Keratinocyte (primary cell): ENCODE measurements at regions not wholly inside any gene's neighbourhood (a gene's known extent, or its start where the extent isn't known, plus 50 kb on each side); places are given as distances from the start of the nearest gene placed in this dataset.

Experiments
- DNase-seq: peaks from one replicate; pipeline ENCODE4 v3.0.0-alpha.2; 2011; ENCODE audit warnings: low read depth, missing footprints, low spot score
- FAIRE-seq: peaks from 2 replicates; lab custom pipeline; 2011; peaks lifted over from hg19 to GRCh38; lab: Jason Lieb, UNC
- H2AFZ ChIP-seq: 2 replicates; pipeline ENCODE4 v1.6.0; 2012; ENCODE audit warnings: low read length, control low read depth, inconsistent platforms; ENCODE audit not compliant: control insufficient read depth
- H3K27ac ChIP-seq: 2 replicates; pipeline ENCODE4 v1.5.1; 2011; ENCODE audit warnings: low read length; ENCODE audit not compliant: control insufficient read depth, insufficient read depth
- H3K27me3 ChIP-seq: 3 replicates; pipeline ENCODE4 v1.6.0; 2011; ENCODE audit warnings: low read length; ENCODE audit not compliant: control insufficient read depth, insufficient read depth; ENCODE audit errors: extremely low read depth
- H3K36me3 ChIP-seq, 2 experiments: 2 replicates in 1 of 2; 3 replicates in 1 of 2; pipeline ENCODE4 v1.5.1; 2011; ENCODE audit warnings: low read length in 2 of 2, mild to moderate bottlenecking in 1 of 2; ENCODE audit not compliant: control insufficient read depth in 2 of 2, insufficient read depth in 2 of 2; ENCODE audit errors: extremely low read depth in 1 of 2
- H3K4me1 ChIP-seq: 3 replicates; pipeline ENCODE4 v1.5.1; 2011; ENCODE audit warnings: low read length; ENCODE audit not compliant: control insufficient read depth, insufficient read depth; ENCODE audit errors: extremely low read depth
- H3K4me2 ChIP-seq: 3 replicates; pipeline ENCODE4 v1.6.0; 2011; ENCODE audit warnings: low read depth, low read length; ENCODE audit not compliant: control insufficient read depth, insufficient read depth; ENCODE audit errors: extremely low read depth
- H3K4me3 ChIP-seq, 3 experiments: fragments of 200-600 bp in 1 of 3; sonication (generic) in 1 of 3; 2 replicates in 2 of 3; 3 replicates in 1 of 3; pipeline ENCODE4 v1.5.1; 2011 to 2016; ENCODE audit warnings: low read length in 3 of 3, mild to moderate bottlenecking in 3 of 3, control low read depth in 2 of 3, inconsistent platforms in 1 of 3, low read depth in 1 of 3, mixed read lengths in 1 of 3, mixed run types in 1 of 3, moderate library complexity in 1 of 3; ENCODE audit not compliant: control insufficient read depth in 2 of 3, insufficient read depth in 2 of 3; ENCODE audit errors: extremely low read depth in 1 of 3
- H3K79me2 ChIP-seq: 2 replicates; pipeline ENCODE4 v1.6.0; 2012; ENCODE audit warnings: low read length; ENCODE audit not compliant: control insufficient read depth, insufficient read depth
- H3K9ac ChIP-seq: 3 replicates; pipeline ENCODE4 v1.6.0; 2011; ENCODE audit warnings: low read length; ENCODE audit not compliant: control insufficient read depth, insufficient read depth; ENCODE audit errors: extremely low read depth
- H3K9me1 ChIP-seq: 3 replicates; pipeline ENCODE4 v1.6.0; 2011; ENCODE audit warnings: low read length; ENCODE audit not compliant: control insufficient read depth, insufficient read depth; ENCODE audit errors: extremely low read depth
- H3K9me3 ChIP-seq: 2 replicates; pipeline ENCODE4 v1.5.1; 2012; ENCODE audit warnings: low read depth, low read length; ENCODE audit not compliant: control insufficient read depth
- H4K20me1 ChIP-seq: 3 replicates; pipeline ENCODE4 v1.6.0; 2011; ENCODE audit warnings: low read length; ENCODE audit not compliant: control insufficient read depth, insufficient read depth; ENCODE audit errors: extremely low read depth
- CTCF ChIP-seq, 3 experiments: IDR thresholded peaks in 1 of 3; conservative IDR thresholded peaks in 1 of 3; optimal IDR thresholded peaks in 1 of 3; 2 replicates in 2 of 3; 3 replicates in 1 of 3; pipeline versions ENCODE3 to v1.5.1; 2011; ENCODE audit warnings: low read length in 3 of 3, mild to moderate bottlenecking in 3 of 3, moderate library complexity in 2 of 3, control low read depth in 1 of 3, inconsistent platforms in 1 of 3; ENCODE audit not compliant: insufficient read depth in 2 of 3; ENCODE audit errors: extremely low read depth in 1 of 3
- EZH2 ChIP-seq: IDR thresholded peaks from one replicate; pipeline ENCODE4 v1.6.1; 2012; ENCODE audit warnings: inconsistent platforms, mild to moderate bottlenecking, low read length, moderate library complexity
- dilution Hi-C: fragments of 300-500 bp; cut with MboI; formaldehyde crosslinking; loops from one replicate; pipeline ENCODE4 v1.7.0; 2020; ENCODE audit warnings: low sequenced_read_pairs; ENCODE audit not compliant: extremely low pct_ligation_motif_present

- no peak for TF ChIP-seq EZH2
- TF ChIP-seq CTCF (optimal IDR thresholded peaks at IDR 0.05 in 1 of 3, IDR thresholded peaks at IDR 0.05 in 1 of 3, conservative IDR thresholded peaks at IDR 0.05 in 1 of 3; ENCODE audit: extremely low read depth in 1 of 3, insufficient read depth in 2 of 3, low read length in 3 of 3): no peak
- no peak for FAIRE-seq
- no peak for DNase-seq
- Histone ChIP-seq H3K27me3 (no peaks in the 10 kb centered on the region), H4K20me1 (no peaks in the 10 kb centered on the region), H2AFZ (no peak overlapping the region), H3K4me2 (no peak overlapping the region), H3K36me3 (no peaks in the 10 kb centered on the region), H3K4me3 (no peak overlapping the region), H3K4me1 (no peaks in the 10 kb centered on the region), H3K27ac (no peak overlapping the region), H3K79me2 (no peaks in the 10 kb centered on the region), H3K9me1 (no peaks in the 10 kb centered on the region), H3K9me3 (no peaks in the 10 kb centered on the region), H3K9ac (no peak overlapping the region)
- dilution Hi-C loops: no loop called here
Observed at GRCh38 chr1:216945538-216946080, 222.4 kb upstream of the ESRRG start.

GRCh38 chr1:216944864-216945510 is 221.8 kb upstream of the ESRRG start:
- Histone ChIP-seq H3K27me3 (no peaks in the 10 kb centered on the region), H3K4me1 (no peaks in the 10 kb centered on the region), H3K9ac (no peak overlapping the region), H4K20me1 (no peaks in the 10 kb centered on the region), H3K36me3 (no peaks in the 10 kb centered on the region), H3K4me3 (no peak overlapping the region), H3K27ac (no peak overlapping the region), H3K4me2 (no peak overlapping the region), H3K9me1 (no peaks in the 10 kb centered on the region), H2AFZ (no peak overlapping the region), H3K79me2 (no peaks in the 10 kb centered on the region), H3K9me3 (no peaks in the 10 kb centered on the region)
- DNase-seq (no peak), FAIRE-seq (no peak)
- dilution Hi-C loops: no loop called here
- no peak for TF ChIP-seq EZH2
- TF ChIP-seq CTCF (optimal IDR thresholded peaks at IDR 0.05 in 1 of 3, IDR thresholded peaks at IDR 0.05 in 1 of 3, conservative IDR thresholded peaks at IDR 0.05 in 1 of 3; ENCODE audit: extremely low read depth in 1 of 3, insufficient read depth in 2 of 3, low read length in 3 of 3): no peak
